ENCODE measurements at regions not wholly inside any gene's neighbourhood (a gene's known extent, or its start where the extent isn't known, plus 50 kb on each side); places are given as distances from the start of the nearest gene placed in this dataset.

DNA sequence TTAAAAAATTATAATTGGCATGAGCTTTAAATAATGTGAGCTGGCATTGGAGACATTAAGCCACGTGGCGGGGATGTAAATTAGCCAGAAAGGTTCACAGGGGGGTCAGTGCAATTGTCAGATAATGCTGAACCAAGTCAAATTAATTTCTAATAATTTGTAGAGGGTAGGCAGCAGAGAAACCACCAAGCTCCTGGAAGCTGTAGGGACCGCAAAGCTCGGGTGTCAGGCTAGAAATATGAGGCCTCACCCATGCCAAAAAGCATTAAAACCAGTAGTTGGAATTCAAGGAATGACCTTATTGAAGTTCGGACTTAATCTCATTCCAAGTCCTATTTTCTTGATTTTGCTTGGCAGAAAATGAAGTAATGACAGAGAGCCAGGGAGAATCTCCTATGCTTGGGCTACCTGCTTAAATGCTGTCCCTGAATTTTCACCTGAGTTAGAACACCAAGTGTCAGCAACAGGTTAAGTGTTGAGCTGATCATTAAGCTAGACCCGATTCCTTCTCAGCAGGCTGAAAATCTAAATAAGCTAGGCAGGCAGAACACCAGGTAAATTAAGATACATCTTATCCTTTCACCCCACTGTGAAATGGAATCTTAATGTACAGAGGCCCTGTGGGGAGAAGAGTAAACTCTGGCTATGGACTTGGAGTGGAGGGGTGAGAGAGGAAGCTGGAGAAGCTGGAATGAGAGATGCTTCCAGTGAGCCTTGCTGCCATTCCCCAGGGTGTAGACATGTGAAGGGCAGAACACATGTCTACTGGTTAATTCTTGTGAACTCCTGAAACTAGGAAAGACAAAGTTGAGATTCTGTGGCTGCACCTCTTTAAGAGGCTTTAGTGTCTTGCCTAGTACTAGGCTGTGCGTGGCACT lies 520.0 kb downstream of the SLC4A3 start:
- TF ChIP-seq, protein P1, sequence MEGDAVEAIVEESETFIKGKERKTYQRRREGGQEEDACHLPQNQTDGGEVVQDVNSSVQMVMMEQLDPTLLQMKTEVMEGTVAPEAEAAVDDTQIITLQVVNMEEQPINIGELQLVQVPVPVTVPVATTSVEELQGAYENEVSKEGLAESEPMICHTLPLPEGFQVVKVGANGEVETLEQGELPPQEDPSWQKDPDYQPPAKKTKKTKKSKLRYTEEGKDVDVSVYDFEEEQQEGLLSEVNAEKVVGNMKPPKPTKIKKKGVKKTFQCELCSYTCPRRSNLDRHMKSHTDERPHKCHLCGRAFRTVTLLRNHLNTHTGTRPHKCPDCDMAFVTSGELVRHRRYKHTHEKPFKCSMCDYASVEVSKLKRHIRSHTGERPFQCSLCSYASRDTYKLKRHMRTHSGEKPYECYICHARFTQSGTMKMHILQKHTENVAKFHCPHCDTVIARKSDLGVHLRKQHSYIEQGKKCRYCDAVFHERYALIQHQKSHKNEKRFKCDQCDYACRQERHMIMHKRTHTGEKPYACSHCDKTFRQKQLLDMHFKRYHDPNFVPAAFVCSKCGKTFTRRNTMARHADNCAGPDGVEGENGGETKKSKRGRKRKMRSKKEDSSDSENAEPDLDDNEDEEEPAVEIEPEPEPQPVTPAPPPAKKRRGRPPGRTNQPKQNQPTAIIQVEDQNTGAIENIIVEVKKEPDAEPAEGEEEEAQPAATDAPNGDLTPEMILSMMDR (IDR thresholded peaks at IDR 0.05; ENCODE audit: insufficient read depth, low read depth, low read length): no peak
- no peak for TF ChIP-seq EZH2 (IDR thresholded peaks at IDR 0.05; ENCODE audit: insufficient read depth, low read length)
